M059J (cell line): ENCODE measurements at regions not wholly inside any gene's neighbourhood (a gene's known extent, or its start where the extent isn't known, plus 50 kb on each side); places are given as distances from the start of the nearest gene placed in this dataset.
A peak's percentile ranks its signal among the peaks of the same experiment; 100 is the strongest.

Source experiments
- DNase-seq: peaks from one replicate; pipeline ENCODE4 v3.0.0-alpha.2; 2012; ENCODE audit warnings: low read depth

DNA sequence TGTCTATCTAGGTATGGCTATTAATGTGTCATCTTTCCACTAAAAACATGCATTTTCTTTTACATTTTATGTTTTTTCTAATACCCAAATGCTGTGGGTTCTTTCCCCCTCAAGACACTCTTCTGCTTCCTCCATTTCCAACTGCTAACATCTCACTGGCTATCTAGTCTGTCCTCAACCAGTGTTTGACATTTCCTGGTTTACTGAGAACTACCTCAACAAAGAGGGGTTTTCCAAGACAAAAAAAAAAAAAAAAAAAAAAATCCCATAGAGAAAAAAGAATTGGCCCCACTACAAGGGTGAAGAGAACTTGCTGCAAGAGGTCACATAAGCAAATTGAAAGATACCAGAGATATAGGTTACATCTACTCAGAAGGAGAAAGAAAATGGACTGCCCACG is 359.7 kb downstream of the CRPPA start:
- DNase-seq: no peak

GRCh38 chr7:16061011-16061410 is 360.3 kb downstream of the CRPPA start:
- no peak for DNase-seq

GRCh38 chr7:16060502-16060901 is 360.8 kb downstream of the CRPPA start:
- DNase-seq: no peak

- DNase-seq: no peak
Measured at GRCh38 chr7:16055263-16055976, 365.9 kb downstream of the CRPPA start.

DNA sequence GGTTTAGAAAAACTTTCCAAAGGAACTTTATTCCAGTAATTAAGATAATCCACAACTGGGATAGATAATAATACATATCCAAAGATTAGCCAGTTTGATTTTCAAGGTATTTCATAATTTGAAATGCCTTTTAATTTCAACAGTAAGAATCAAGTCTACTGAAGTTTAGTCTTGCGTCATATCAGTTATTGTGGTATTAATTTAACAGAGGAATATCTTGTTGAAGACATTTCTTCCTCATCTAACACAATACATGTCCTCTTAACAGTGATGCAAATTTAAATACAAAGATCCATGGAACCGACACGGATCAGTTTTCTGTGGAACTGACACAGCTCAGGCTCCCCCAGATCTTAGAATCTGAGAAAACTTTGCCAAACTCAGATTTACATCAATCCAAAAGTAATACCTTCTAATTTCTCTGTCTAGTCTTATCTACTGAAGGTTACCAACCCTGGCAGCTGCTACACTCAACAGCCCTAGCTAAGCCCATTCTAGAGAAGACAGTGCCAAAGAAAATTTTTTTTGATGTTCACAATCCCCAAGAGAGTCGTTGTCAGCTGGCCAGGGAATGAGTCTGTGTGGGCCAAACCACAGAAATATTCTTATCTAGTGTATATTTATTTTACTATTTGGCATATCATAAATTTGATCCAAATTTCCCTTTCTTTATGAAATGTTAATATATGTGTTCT is 365.2 kb upstream of the MEOX2 start:
- no peak for DNase-seq

DNA sequence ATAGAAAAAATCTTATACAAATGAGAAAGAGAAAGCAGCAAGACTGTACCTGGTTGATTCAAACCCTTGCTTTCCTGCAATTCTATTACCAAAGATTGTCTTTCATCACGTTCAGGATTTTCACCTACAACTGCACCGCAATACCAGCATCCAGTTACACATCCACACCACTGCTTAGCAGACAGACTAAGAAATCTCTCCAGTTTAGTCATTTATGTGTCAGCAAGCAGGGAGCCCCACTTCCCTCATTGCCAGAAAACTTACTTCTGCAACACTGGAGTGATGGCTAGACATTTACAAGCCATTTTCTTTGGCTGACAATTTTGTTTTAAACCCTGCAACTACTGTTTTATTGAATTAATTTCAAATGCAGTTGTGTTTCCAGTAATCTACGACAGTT is 359.6 kb upstream of the MEOX2 start:
- DNase-seq: peak; percentile 36

- DNase-seq: no peak
Measured at GRCh38 chr7:16045296-16045695, 358.8 kb upstream of the MEOX2 start.

DNA sequence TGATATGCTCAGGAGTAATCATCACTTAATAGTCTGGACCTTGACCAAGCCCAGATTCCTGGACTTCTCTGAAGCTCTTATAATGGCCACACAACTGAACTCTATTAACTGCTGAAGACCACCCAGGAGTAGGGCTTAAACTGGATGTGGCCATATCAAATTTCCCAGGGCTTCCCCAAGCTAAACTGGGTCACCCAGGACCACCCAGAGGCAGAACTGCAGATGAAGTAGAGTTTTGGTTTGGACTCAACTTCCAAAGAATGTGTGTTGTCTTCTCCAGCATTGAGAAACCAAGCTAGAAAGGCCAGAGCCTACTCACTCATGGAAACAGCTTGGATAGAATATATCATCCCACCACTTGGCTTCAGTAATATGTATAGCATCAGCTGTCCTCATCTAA is 358.2 kb upstream of the MEOX2 start:
- no peak for DNase-seq

- DNase-seq: no peak
Measured at GRCh38 chr7:16040346-16040745, 353.9 kb upstream of the MEOX2 start.

GRCh38 chr7:16038906-16039305 is 352.4 kb upstream of the MEOX2 start:
- DNase-seq: no peak

DNA sequence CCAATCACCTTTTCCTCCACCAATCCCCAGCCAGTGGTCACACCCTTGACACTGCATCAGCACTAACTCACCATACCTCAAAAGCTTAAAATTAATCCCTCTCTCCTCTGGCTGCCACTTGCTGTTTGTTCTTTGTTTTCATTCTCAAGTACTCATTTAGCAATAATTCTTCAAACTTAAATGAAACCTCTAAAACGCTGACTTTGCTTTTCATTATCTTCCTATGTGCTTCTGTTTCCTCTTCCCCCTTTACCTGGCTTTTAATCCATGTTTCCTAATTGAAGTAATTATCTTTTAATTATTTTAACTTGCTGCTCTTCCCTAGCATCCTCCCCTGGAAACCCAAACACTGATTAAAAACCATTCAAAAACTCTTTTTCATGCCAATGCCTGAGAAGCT is 348.9 kb upstream of the MEOX2 start:
- no peak for DNase-seq

DNA sequence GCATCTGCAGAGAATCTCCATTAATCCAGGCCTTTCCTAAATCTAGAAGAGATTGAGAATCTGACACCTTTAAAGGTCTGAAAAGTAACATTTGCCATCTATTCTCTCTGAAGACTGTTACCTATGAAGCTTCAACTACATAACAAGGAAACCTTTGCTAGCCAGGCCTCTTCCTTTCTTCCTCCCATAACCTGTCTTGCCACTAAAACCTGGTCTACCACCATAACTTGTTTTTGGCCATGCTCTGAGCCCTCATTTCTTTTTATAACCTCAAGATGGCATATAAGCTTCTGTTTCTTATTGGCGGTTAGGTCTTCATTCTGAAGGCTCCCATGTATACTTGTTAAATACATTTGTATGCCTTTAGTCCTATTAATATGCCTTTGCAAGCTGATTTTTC is 348.4 kb upstream of the MEOX2 start:
- DNase-seq: no peak

- peak; percentile 72 for DNase-seq
Measured at GRCh38 chr7:16034353-16034752, 347.9 kb upstream of the MEOX2 start.

DNA sequence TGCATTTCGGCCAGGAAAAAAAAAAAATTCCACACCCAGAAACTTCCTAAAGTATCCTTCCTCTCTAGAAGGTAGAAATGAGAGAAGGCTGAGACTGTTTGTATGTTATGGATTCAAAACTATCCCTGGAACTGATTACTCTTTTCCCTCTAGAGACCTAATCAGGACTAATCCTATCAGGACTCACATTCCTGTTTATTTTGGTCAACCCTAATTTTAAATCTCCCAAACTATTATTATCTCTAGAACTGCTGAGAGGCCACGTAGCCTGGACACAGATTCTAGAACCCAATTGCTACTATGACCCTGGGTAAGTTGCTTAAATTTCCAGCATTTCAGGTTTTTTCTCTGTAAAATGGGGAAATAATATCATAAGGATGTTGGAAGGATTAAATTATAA is 346.8 kb upstream of the MEOX2 start:
- DNase-seq: no peak

DNA sequence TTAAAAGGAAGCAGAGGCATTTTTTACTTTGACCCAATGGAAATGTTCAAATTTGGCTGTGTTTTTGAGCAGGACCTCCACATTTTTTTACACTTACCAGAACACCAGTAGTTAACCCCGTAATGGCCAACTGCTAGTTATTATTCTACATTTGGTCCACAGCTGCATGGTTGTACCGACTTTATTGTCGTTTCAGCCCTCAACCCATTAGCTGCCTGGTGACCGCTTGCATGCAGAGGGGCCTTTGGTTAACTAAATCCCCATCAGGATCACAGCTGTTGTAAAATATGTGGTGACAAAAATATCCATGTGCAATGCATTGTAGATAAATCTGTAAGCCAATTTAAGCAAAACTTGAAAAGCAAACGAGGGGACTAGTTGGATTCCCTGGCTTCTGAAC is 342.2 kb upstream of the MEOX2 start:
- DNase-seq: no peak

DNA sequence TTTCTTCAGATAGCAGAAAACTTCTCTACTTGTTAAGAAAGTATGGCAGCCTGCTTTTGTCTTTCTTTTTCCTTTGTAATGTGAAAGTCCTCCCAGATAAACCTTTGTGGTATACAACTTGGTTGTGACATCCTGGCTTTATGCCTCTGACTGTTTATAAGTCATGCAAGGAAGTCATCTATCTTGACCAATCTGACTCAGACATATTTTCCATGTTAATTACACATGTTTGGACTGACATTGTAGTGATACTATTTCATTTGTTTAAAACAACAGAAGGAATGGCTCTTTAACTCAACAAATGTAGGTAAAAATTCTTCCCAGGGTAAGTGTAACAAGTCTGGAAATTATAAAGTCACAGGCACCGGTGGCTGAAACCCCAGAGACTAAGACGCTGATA is 341.6 kb upstream of the MEOX2 start:
- DNase-seq: peak; percentile 94

GRCh38 chr7:16027396-16027795 is 340.9 kb upstream of the MEOX2 start:
- no peak for DNase-seq

- peak; percentile 80 for DNase-seq
Measured at GRCh38 chr7:16026253-16027020, 340.0 kb upstream of the MEOX2 start.

- DNase-seq: no peak
Measured at GRCh38 chr7:16025696-16026095, 339.2 kb upstream of the MEOX2 start.

DNA sequence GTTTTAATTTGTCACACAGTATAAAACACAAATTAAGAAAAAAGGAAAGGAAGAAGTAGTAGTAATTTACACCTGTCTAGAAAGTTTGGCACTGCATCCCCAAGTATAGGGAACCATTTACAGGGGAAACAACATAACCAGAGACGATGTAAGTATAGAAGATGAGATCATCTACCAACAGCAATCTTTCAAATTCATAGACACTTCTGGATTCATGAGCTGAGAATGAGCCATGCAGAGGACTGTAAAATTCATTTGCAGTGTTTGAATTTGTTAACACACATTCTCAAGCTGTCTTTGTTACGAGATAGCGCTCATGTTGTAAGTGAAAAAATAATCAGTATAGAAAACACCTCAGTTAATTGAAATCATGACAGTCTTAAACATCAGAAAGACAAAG is 337.0 kb upstream of the MEOX2 start:
- no peak for DNase-seq

DNA sequence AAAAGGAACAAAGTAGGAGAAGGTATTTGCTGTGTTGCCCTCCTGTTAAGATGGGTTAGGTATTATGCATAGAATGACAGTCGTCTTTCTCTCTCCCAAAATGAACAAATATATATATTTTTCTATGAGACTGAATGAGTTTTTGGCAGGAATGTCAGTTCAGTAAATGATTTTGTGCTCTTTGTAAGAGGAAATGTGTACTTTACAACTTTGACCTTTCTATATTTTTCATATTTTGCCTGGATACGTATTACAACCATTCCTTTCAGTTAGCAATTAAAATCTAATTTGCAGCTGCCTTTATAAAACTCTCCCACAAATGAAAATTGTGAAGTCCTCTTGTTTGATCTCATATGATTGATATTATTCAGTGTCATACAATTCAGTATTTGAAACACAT is 336.6 kb upstream of the MEOX2 start:
- no peak for DNase-seq

- DNase-seq: no peak
Measured at GRCh38 chr7:16021851-16022250, 335.4 kb upstream of the MEOX2 start.

DNA sequence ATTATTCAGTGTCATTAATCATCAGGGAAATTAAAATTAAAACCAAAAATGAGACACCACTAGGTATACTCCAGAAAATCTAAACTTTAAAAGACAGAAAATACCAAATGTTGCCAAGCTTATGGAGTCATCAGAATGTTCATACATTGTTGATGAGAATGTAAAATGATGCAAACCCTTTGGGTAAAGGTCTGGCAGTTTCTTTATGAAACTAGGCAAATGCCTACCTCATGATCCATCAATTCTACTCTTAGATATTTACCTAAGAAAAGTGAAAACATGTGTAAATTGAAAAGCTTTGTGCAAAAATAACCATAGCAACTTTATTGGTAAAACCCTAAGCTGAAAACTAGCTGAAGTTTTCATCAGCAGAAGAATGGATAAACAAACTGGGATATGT is 329.5 kb upstream of the MEOX2 start:
- DNase-seq: no peak
